HUES48 (cell line): ENCODE measurements at regions not wholly inside any gene's neighbourhood (a gene's known extent, or its start where the extent isn't known, plus 50 kb on each side); places are given as distances from the start of the nearest gene placed in this dataset.

ENCODE experiments used
- H3K27ac ChIP-seq: one replicate; pipeline ENCODE4 v1.7.0; 2013; ENCODE audit warnings: low read depth, low read length, inconsistent platforms
- H3K27me3 ChIP-seq: 2 replicates; pipeline ENCODE4 v1.6.1; 2013; ENCODE audit warnings: mild to moderate bottlenecking, low read length; ENCODE audit not compliant: control insufficient read depth, insufficient read depth
- H3K36me3 ChIP-seq: 2 replicates; pipeline ENCODE4 v1.6.1; 2013; ENCODE audit warnings: low read length; ENCODE audit not compliant: control insufficient read depth, insufficient read depth
- H3K4me1 ChIP-seq: 2 replicates; pipeline ENCODE4 v1.6.1; 2013; ENCODE audit warnings: mild to moderate bottlenecking, low read length; ENCODE audit not compliant: control insufficient read depth, insufficient read depth
- H3K4me3 ChIP-seq: 2 replicates; pipeline ENCODE4 v1.5.1; 2013; ENCODE audit warnings: mild to moderate bottlenecking, low read depth, low read length
- H3K9ac ChIP-seq: 2 replicates; pipeline ENCODE4 v1.6.1; 2013; ENCODE audit warnings: mild to moderate bottlenecking, low read depth, low read length, moderate library complexity
- H3K9me3 ChIP-seq: 2 replicates; pipeline ENCODE4 v1.6.1; 2013; ENCODE audit warnings: low read length; ENCODE audit not compliant: control insufficient read depth, insufficient read depth

- Histone ChIP-seq H3K27me3 (no peaks in the 10 kb centered on the region; the same call in 1 of the 2 replicates), H3K4me3 (no peak overlapping the region), H3K36me3 (no peaks in the 10 kb centered on the region), H3K27ac (no peak overlapping the region), H3K4me1 (peaks cover 12% of the 10 kb centered on the region; the same call in 1 of the 2 replicates), H3K9me3 (no peaks in the 10 kb centered on the region), H3K9ac (no peak overlapping the region)
Observed at GRCh38 chr4:40698733-40699132, 51.0 kb upstream of the NSUN7 start.

DNA sequence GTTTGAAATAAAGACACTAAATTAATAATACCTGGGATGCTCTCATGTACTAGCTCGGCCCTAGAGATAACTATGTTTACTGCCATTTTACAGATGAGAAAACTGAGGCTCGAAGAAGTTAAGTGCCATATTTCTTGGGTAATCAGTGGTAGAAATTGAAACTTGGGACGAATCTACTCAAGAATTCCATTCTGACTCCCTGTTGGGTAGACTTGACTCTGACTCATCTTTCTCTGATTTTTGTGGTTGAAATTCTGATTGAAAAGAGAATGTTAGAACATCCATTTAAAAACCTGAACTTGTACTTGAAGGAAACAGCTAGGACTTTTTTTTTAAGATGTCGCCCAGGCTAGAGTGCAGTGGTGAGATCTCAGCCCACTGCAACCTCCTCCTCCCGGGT is 50.1 kb upstream of the NSUN7 start:
- Histone ChIP-seq H3K27me3 (no peaks in the 10 kb centered on the region; the same call in 1 of the 2 replicates), H3K36me3 (no peaks in the 10 kb centered on the region), H3K4me1 (0 out of 2 replicates have a peak, but pooled peaks cover 6% of the 10 kb centered on the region), H3K9me3 (no peaks in the 10 kb centered on the region), H3K9ac (no peak overlapping the region), H3K4me3 (no peak overlapping the region), H3K27ac (no peak overlapping the region)
